NCI-H2196 (cell line): ENCODE measurements at regions not wholly inside any gene's neighbourhood (a gene's known extent, or its start where the extent isn't known, plus 50 kb on each side); places are given as distances from the start of the nearest gene placed in this dataset.

Experiments used
- DNase-seq: peaks from one replicate; lab custom pipeline; 2025; ENCODE audit not compliant: unreplicated experiment; lab: John Stamatoyannopoulos, UW

GRCh38 chr13:37412241-37412921 is 186.2 kb downstream of the POSTN start:
- no peak for DNase-seq

GRCh38 chr13:37410316-37410715 is 188.3 kb downstream of the POSTN start:
- DNase-seq, result no peak

- DNase-seq, result no peak
These were observed 188.8 kb downstream of the POSTN start for GRCh38 chr13:37409756-37410155.

- DNase-seq, result no peak
These were observed 191.4 kb downstream of the POSTN start for GRCh38 chr13:37407156-37407555.

- no peak for DNase-seq
These were observed 192.5 kb downstream of the POSTN start for GRCh38 chr13:37406031-37406430.

- no peak for DNase-seq
These were observed 194.6 kb downstream of the POSTN start for GRCh38 chr13:37403776-37404527.

GRCh38 chr13:37401721-37402120 is 196.8 kb downstream of the POSTN start:
- no peak for DNase-seq

- no peak for DNase-seq
These were observed 201.0 kb downstream of the POSTN start for GRCh38 chr13:37397535-37397934.

- no peak for DNase-seq
These were observed 203.0 kb downstream of the POSTN start for GRCh38 chr13:37395544-37395943.

GRCh38 chr13:37392389-37392788 is 206.2 kb downstream of the POSTN start:
- DNase-seq, result no peak

GRCh38 chr13:37390735-37391134 is 207.8 kb downstream of the POSTN start:
- no peak for DNase-seq

- DNase-seq, result no peak
These were observed 212.5 kb downstream of the POSTN start for GRCh38 chr13:37385956-37386670.

GRCh38 chr13:37385248-37385647 is 213.3 kb downstream of the POSTN start:
- no peak for DNase-seq

GRCh38 chr13:37383856-37384370 is 214.7 kb downstream of the POSTN start:
- no peak for DNase-seq

GRCh38 chr13:37383046-37383445 is 215.5 kb downstream of the POSTN start:
- DNase-seq, result no peak

- no peak for DNase-seq
These were observed 216.4 kb downstream of the POSTN start for GRCh38 chr13:37382146-37382545.

GRCh38 chr13:37381502-37381901 is 217.1 kb downstream of the POSTN start:
- no peak for DNase-seq

GRCh38 chr13:37379841-37380240 is 218.7 kb downstream of the POSTN start:
- DNase-seq, result no peak

GRCh38 chr13:37375724-37376123 is 222.8 kb downstream of the POSTN start:
- DNase-seq, result no peak

- DNase-seq, result no peak
These were observed 223.5 kb downstream of the POSTN start for GRCh38 chr13:37375071-37375470.

- DNase-seq, result no peak
These were observed 229.0 kb downstream of the POSTN start for GRCh38 chr13:37369616-37370015.

GRCh38 chr13:37368501-37368900 is 230.1 kb downstream of the POSTN start:
- DNase-seq, result no peak
